ENCODE measurements at regions not wholly inside any gene's neighbourhood (a gene's known extent, or its start where the extent isn't known, plus 50 kb on each side); places are given as distances from the start of the nearest gene placed in this dataset.

- TF ChIP-seq CTCF (IDR thresholded peaks at IDR 0.05), result no peak
- no peak for TF ChIP-seq EZH2 (IDR thresholded peaks at IDR 0.05)
Observed at GRCh38 chr5:36755342-36755741, 121.2 kb upstream of the NIPBL start.
